Gastrocnemius medialis (tissue), 4 donors: ENCODE measurements at regions not wholly inside any gene's neighbourhood (a gene's known extent, or its start where the extent isn't known, plus 50 kb on each side); places are given as distances from the start of the nearest gene placed in this dataset.
A peak's percentile ranks its signal among the peaks of the same experiment; 100 is the strongest.

Source experiments
- CTCF ChIP-seq, 5 experiments: fragments of 450-650 bp in 3 of 5; fragments of 200-600 bp in 2 of 5; sonication (generic) in 2 of 5; IDR thresholded peaks in 4 of 5; conservative IDR thresholded peaks in 1 of 5; 1 replicate in 4 of 5; 2 replicates in 1 of 5; pipeline ENCODE4 v1.5.1; 2016 to 2019; ENCODE audit warnings: antibody characterized with exemption in 5 of 5, mild to moderate bottlenecking in 3 of 5, moderate library complexity in 3 of 5
- POLR2A ChIP-seq, 2 donors: fragments of 450-650 bp; IDR thresholded peaks; one replicate each; pipeline ENCODE4 v1.6.1; 2017; ENCODE audit warnings: antibody characterized with exemption in 2 of 2, mild to moderate bottlenecking in 2 of 2, moderate library complexity in 2 of 2

- peak in 1 of 2 donors; percentile 6 for TF ChIP-seq POLR2A (IDR thresholded peaks at IDR 0.05)
- TF ChIP-seq CTCF (IDR thresholded peaks at IDR 0.05 in 4 of 5, conservative IDR thresholded peaks at IDR 0.05 in 1 of 5), result no peak
Measured at GRCh38 chr14:106846218-106846617, 1319.8 kb downstream of the TMEM121 start.
